GM12892 (cell line): ENCODE measurements at regions not wholly inside any gene's neighbourhood (a gene's known extent, or its start where the extent isn't known, plus 50 kb on each side); places are given as distances from the start of the nearest gene placed in this dataset.

Source experiments
- POLR2A ChIP-seq: IDR thresholded peaks from 2 replicates; pipeline ENCODE4 v1.6.1; 2011; ENCODE audit warnings: low read depth, low read length, control low read depth
- POLR2AphosphoS5 ChIP-seq: IDR thresholded peaks from 2 replicates; pipeline ENCODE4 v1.6.1; 2011; ENCODE audit warnings: low read depth, low read length, control low read depth

- no peak for TF ChIP-seq POLR2A
- no peak for TF ChIP-seq POLR2AphosphoS5
These were observed 594.8 kb upstream of the B3GAT1 start for GRCh38 chr11:135006800-135007199.
